GM19328 (cell line): ENCODE measurements at regions not wholly inside any gene's neighbourhood (a gene's known extent, or its start where the extent isn't known, plus 50 kb on each side); places are given as distances from the start of the nearest gene placed in this dataset.

ENCODE experiments used
- ATAC-seq: cut with Tn5 transposase; IDR thresholded peaks from one replicate; pipeline ENCODE4 v1.9.1; 2021; ENCODE audit warnings: mild to moderate bottlenecking, moderate library complexity; ENCODE audit not compliant: unreplicated experiment

GRCh38 chr13:82740442-82740841 is 1141.8 kb downstream of the SLITRK1 start:
- no peak for ATAC-seq

DNA sequence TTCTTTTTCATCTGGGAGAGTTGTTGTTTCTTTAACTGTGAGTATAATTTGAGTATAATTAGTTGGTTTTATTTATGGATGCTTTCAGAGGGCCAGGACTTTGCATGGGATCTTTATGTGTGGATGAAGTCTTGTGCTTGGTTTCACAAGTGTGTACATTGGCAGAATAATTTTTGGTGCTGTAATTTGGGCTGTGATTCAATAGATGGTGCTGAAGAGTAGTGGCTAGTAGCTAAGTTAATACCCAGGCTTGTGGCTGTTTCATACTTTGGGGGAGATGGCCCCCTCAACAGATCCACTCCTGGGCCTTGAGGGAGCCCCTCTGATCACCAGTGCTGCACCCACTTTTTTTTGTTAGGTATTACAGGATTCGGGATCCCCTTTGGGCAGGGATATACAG is 1142.4 kb downstream of the SLITRK1 start:
- no peak for ATAC-seq

- no peak for ATAC-seq
These were observed 1152.9 kb downstream of the SLITRK1 start for GRCh38 chr13:82729401-82729800.

- no peak for ATAC-seq
These were observed 1161.3 kb downstream of the SLITRK1 start for GRCh38 chr13:82720986-82721385.

DNA sequence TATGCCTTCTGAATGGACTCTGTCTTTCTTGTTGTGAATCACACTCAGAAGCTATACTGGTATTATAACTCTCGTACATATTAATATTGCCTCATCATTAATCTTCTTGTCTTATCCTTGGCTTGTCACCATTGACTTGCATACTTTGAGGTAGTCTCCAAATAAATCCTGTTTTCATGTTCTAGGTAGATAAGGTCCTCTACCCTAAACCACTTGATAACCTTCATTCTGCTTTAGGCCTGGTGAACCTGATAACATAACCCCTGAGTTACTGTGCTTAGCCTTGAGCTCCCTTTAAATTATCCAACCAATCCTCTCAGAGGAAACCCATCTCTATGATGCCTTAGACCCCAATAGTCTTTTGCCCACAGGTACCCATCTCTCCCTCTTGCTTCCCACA is 1162.3 kb downstream of the SLITRK1 start:
- ATAC-seq, result no peak

GRCh38 chr13:82717249-82717648 is 1165.0 kb downstream of the SLITRK1 start:
- no peak for ATAC-seq

DNA sequence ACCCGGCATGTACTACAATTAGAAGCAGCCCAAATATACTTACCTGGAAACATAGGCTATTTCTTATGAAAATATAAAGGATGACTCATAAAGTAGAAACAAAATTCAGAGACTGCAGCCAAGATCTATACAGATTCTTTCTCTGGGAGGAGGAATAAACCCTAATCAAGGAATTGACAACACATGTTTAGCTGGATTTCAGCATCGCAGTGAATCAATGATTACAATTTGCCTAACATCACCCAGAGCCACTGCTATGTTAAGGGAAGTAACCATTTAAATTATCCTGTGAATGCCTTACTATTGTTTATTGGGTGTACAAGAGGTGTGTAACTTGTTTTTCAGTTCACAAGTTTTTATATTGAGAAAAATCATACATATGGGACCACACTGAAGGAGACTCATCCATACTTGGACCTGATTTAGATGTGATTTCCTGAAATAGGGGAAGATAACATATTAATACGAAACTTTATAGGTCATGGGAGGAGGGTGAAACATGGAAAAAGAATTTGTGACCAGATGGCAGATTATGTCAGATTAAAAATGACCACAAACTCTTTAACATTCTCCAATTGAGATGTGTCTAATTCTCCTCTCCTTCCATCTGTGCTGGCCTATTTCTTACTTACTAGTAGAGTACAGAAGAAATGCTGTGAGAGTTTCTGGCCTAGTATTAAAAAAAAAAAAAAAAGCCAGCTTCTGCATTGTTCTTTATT is 1168.4 kb downstream of the SLITRK1 start:
- ATAC-seq, result no peak

DNA sequence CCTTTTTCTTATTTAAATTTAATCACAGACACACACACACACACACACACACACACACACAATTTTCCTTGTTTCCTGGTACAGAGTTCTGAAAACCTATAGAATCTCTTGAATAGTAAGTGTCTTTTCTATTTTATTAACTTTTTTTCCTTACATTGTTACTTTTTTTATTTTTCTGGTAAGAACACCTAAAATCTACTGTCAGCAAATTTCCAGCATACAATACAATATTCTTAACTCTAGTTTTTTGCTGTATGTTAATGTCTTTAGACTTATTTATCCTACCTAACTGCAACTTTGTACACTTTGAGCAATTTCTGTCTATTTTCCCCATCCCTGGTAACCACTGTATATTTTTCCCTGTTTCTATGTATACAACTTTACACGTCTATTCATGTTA is 1179.8 kb downstream of the SLITRK1 start:
- ATAC-seq, result no peak

DNA sequence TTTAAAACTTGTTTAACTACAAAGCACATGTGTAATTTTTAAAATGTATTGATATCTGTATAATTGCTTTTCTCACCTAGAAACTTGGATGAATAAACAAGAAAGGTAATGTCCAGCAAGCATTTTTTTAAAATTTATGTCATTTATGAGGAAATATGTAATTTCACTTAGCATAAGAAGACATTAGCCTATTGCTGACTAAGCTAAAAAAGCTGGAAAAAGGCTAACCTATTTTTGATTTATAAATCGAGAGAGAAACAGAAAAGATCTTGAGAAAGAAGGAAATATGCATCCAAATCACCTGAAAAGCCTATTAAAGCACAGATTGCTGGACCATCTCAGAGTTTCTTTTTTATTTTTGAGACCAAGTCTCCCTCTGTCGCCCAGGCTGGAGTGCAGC is 1181.3 kb downstream of the SLITRK1 start:
- no peak for ATAC-seq

DNA sequence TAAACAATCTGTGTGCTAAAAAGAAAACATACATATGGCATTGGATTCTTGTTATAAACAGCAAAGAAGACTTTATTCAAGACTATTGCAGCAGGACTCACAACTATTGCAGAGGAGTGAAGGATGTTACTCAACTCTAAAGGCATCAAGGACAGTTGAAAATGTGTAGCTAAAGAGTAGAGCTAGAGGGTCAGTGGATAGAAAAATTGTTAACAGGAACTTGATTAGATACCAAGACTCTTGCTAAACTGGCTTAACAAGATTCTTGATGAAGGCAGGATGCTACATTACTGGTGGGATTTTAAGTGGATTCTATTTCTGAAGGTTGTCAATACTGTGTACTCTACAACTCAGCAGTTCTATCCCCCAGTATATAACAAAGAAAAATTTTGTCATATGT is 1183.3 kb downstream of the SLITRK1 start:
- ATAC-seq, result no peak

GRCh38 chr13:82698383-82698782 is 1183.9 kb downstream of the SLITRK1 start:
- ATAC-seq, result no peak

DNA sequence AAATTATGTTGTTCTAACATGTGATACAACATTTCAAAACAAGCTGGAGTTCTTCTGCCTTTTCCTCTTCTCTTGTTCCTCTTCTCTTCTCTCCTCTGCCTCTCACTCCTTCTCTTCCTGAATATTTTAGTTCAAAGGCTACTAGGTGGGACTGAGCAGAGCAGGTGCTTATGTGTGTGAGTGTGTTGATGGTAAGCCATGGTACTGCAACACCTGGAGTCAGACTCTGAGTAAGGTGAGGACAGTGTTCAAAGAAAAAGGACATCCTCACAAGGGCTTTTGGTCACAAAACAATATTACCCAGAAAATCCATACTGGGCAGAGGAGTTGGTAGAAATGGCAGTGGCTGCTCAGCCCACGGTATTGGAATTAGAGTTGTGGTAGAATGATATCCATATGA is 1188.7 kb downstream of the SLITRK1 start:
- ATAC-seq, result no peak

- ATAC-seq, result peak; percentile 84
These were observed 1193.8 kb downstream of the SLITRK1 start for GRCh38 chr13:82688400-82688994.

GRCh38 chr13:82687884-82688283 is 1194.4 kb downstream of the SLITRK1 start:
- no peak for ATAC-seq

DNA sequence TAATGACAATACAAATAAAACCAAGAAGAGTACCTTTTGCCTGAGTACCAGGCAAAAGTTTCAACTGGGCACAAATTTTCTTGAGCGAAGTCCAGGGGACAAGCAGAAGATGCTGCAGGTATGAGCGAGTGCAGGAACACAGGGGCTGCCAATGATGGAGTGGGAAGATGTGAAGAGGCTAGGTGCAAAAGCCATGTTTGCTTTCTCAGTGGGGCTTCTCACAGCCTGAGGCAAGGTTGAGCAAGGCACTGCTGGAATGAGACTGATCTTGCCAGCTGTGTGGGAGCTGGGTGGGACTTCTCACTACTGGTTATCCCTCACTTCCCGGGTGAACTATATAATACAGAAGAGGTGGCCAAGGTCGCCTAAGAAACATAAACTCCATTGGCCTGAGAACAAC is 1200.7 kb downstream of the SLITRK1 start:
- ATAC-seq, result no peak

GRCh38 chr13:82678052-82678451 is 1204.2 kb downstream of the SLITRK1 start:
- ATAC-seq, result no peak

DNA sequence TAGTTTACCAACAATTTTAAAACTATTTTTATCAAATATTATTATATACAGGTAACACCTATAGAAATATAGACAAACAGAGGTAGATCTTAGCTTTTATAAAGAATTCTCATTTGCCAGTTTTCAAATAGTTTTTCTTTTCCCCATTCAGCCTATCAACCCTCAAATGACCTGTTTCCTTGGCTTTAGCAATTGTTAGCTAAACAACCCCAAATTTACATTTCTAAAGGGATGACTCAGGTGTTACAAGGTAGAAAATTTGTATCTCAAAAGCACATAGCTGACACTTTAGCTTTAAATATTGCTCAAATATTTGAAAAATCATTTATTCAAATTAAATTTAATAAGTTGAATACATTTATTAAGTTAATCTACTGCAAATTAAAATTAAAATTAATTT is 1207.2 kb downstream of the SLITRK1 start:
- ATAC-seq, result no peak

- no peak for ATAC-seq
These were observed 1207.7 kb downstream of the SLITRK1 start for GRCh38 chr13:82674546-82674945.

GRCh38 chr13:82672248-82672647 is 1210.0 kb downstream of the SLITRK1 start:
- no peak for ATAC-seq

- no peak for ATAC-seq
These were observed 1218.1 kb downstream of the SLITRK1 start for GRCh38 chr13:82664183-82664582.

- ATAC-seq, result no peak
These were observed 1221.1 kb downstream of the SLITRK1 start for GRCh38 chr13:82661126-82661525.

- ATAC-seq, result no peak
These were observed 1223.5 kb downstream of the SLITRK1 start for GRCh38 chr13:82658811-82659210.

- ATAC-seq, result no peak
These were observed 1224.8 kb downstream of the SLITRK1 start for GRCh38 chr13:82657471-82657870.
